ENCODE measurements at regions not wholly inside any gene's neighbourhood (a gene's known extent, or its start where the extent isn't known, plus 50 kb on each side); places are given as distances from the start of the nearest gene placed in this dataset.

DNA sequence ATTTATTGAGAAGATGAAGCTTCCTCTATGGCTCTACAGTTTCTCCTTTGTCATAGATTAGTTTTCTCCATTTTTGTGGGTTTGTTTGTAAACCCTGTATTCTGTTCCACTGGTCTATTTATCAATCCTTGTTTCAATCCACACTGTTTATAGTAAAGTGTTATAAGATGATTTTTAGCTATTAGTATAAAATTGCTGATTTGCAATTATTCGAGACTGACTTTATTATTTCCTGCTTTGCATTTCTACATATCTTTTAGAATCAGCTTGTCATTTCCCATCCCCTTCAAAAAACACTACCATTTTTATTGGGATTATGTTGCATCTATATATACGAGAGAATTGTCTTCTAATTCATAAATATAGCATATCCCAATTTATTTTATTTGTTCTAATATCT lies 325.9 kb upstream of the EPHA7 start:
- FAIRE-seq: no peak
- TF ChIP-seq, protein P1, sequence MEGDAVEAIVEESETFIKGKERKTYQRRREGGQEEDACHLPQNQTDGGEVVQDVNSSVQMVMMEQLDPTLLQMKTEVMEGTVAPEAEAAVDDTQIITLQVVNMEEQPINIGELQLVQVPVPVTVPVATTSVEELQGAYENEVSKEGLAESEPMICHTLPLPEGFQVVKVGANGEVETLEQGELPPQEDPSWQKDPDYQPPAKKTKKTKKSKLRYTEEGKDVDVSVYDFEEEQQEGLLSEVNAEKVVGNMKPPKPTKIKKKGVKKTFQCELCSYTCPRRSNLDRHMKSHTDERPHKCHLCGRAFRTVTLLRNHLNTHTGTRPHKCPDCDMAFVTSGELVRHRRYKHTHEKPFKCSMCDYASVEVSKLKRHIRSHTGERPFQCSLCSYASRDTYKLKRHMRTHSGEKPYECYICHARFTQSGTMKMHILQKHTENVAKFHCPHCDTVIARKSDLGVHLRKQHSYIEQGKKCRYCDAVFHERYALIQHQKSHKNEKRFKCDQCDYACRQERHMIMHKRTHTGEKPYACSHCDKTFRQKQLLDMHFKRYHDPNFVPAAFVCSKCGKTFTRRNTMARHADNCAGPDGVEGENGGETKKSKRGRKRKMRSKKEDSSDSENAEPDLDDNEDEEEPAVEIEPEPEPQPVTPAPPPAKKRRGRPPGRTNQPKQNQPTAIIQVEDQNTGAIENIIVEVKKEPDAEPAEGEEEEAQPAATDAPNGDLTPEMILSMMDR (IDR thresholded peaks at IDR 0.05; ENCODE audit: insufficient read depth, missing control alignments): no peak
- no peak for DNase-seq (ENCODE audit: insufficient read length, low spot score)

DNA sequence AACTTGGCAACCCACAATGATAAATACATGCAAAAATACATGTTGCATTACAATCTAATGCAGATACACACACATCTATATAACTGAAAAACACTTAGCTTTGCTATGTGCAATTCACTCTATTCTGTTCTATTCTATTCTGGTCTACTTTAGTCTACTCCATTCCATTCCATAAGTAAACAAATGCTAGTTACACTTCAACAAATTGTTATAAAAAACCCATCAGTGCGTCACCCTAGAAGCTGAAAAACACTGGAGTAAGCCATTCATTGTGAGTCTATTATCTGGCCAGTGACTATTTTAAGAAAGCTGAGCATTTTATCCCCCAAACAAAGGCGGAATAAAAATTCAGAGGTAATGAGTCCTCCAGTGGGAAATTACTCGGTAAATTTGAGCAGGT lies 315.7 kb upstream of the EPHA7 start:
- DNase-seq (ENCODE audit: insufficient read length, low spot score) (no peak), FAIRE-seq (no peak)
- TF ChIP-seq, protein P1 (IDR thresholded peaks at IDR 0.05; ENCODE audit: insufficient read depth, missing control alignments): no peak

DNA sequence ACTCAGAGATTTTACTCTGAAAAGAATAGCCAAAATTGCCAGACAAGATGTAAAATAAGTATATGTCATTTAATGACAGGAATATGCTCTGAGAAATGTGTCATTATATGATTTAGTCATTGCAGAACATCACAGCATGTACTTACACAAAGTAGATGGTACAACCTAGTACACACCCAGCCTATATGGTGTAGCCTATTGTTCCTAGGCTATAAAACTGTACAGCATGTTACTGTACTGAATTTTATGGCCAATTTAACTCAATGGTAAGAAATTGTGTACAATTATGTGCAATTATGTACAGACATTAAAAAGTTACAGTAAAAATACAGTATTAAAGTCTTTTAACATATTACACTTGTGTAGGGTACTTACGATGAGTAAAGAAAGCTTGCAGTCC lies 311.9 kb upstream of the EPHA7 start:
- DNase-seq (ENCODE audit: insufficient read length, low spot score): no peak
- TF ChIP-seq, protein P1 (IDR thresholded peaks at IDR 0.05; ENCODE audit: insufficient read depth, missing control alignments): no peak
- no peak for FAIRE-seq

DNA sequence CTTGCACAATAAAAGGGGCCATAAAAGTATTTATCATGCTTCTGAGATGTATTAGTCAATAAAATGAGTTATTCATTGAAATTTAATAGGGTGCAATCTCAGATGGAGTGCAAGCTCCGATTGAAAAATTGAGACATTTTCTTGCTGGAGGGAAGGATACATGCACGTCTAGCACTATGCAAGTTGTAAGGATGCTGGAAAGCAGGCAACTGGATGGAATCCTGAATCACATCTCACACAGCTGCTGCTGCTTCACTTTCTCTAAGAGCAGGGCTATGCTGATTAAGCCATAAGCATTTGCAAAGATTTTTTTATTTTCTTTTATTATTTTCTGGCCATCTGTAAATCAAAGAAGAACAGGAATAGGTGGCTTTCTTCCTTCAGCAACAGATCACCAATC lies 308.8 kb upstream of the EPHA7 start:
- no peak for FAIRE-seq
- TF ChIP-seq, protein P1 (IDR thresholded peaks at IDR 0.05; ENCODE audit: insufficient read depth, missing control alignments): no peak

DNA sequence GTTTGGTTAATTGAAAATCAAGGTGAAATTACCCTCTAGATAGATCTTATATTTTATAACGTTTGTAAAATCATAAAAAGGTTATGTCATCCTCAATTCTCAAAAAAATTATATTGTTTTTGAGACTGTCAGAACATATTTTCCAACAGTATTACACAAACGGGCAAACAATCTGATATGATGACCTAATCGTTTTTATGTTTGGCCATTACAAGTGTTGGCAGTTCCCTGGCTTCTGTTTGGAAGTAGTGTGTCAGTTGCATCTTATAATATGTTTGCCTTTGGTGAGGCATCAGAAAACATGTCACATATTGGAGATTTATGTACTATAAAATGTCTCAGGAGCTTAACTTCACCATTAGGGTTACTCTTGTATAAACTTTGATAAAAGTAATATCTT lies 308.1 kb upstream of the EPHA7 start:
- no peak for FAIRE-seq
- TF ChIP-seq, protein P1 (IDR thresholded peaks at IDR 0.05; ENCODE audit: insufficient read depth, missing control alignments): no peak
- DNase-seq (ENCODE audit: insufficient read length, low spot score): no peak

More for the DNA sequence above, 308.8 kb upstream of the EPHA7 start:
- DNase-seq (ENCODE audit: insufficient read length, low spot score): no peak

DNA sequence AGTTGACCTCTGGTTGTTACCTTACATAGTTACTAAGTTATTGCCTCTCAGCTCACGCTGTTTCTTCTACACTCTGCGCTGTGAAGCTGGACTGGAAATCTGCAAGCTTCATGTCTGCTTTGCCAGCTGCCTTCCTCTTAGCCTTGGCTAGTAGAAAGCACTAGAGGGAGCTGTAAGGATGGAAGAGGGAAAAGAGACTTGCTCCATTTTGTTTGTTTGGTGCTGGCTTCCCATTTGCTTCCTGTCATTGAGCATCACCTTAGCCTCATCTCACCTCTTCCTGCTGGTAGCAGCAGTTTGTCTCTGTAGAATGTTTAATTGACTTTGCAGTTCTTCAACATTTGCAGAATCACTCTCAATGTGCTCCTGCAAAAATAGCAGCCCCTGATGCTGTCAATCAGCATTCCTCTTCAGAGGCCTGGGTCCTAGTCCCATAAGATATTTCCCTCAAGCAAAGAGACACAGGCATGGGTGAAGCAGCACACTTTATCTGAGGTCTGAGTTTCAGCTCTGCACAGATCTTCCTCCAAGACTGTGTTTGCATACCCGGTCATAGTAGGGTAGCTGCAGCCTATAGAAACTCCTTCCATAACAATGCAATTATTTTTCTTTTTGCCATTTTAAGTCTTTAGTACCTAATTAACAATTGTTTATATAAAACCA lies 302.2 kb upstream of the EPHA7 start:
- TF ChIP-seq, protein P1 (IDR thresholded peaks at IDR 0.05; ENCODE audit: insufficient read depth, missing control alignments): peak; percentile 62
- peak; percentile 72 for FAIRE-seq

DNA sequence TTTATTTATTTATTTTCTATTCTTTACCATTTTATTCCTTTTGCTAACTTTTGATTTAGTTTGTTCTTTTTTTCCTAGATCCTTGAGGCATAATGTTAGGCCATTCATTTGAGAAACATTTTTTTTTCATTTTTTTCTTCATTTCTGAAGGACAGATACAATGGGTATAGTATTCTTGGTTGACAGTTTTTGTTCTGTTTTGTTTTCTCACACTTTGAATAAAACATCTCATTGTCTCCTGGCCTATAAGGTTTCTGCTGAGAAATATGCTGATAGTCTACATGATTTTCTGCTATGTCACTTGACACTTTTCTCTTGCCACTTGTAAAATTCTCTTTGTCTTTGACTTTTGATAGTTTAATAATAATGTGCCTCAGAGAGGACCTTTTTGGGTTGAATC lies 294.6 kb upstream of the EPHA7 start:
- FAIRE-seq (no peak), DNase-seq (ENCODE audit: insufficient read length, low spot score) (no peak)
- TF ChIP-seq, protein P1 (IDR thresholded peaks at IDR 0.05; ENCODE audit: insufficient read depth, missing control alignments): no peak

More for the DNA sequence above, 302.2 kb upstream of the EPHA7 start:
- DNase-seq (ENCODE audit: insufficient read length, low spot score): no peak

All from D721Med (cell line).